ENCODE measurements at regions not wholly inside any gene's neighbourhood (a gene's known extent, or its start where the extent isn't known, plus 50 kb on each side); places are given as distances from the start of the nearest gene placed in this dataset.

DNA sequence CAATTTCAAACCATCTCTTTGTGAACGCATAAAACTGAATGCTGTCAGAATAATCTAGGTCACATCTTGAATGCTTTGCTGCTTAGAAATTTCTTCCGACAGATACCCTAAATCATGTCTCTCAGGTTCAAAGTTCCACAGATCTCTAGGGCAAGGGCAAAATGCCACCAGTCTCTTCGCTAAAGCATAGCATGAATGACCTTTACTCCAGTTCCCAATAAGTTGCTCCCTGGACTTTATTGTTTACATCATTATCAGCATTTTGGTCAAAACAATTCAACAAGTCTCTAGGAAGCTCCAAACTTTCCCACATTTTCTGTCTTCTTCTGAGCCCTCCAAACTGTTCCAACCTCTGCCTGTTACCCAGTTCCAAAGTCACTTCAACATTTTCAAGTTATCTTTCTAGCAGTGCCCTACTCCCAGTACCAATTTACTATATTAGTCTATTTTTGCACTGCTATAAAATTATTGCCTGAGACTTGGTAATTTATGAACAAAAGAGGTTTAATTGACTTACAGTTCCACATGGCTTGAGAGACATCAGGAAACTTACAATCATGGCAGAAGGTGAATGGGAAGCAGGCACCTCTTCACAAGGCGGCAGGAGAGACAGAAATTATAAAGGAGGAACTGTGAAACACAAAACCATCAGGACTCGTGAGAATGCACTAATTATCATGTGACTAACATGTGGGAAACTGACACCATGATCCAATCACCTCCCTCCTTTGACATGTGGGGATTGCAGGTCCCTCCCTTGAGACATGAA, 77.0 kb downstream of the SPRY2 start:
- TF ChIP-seq, protein P1, sequence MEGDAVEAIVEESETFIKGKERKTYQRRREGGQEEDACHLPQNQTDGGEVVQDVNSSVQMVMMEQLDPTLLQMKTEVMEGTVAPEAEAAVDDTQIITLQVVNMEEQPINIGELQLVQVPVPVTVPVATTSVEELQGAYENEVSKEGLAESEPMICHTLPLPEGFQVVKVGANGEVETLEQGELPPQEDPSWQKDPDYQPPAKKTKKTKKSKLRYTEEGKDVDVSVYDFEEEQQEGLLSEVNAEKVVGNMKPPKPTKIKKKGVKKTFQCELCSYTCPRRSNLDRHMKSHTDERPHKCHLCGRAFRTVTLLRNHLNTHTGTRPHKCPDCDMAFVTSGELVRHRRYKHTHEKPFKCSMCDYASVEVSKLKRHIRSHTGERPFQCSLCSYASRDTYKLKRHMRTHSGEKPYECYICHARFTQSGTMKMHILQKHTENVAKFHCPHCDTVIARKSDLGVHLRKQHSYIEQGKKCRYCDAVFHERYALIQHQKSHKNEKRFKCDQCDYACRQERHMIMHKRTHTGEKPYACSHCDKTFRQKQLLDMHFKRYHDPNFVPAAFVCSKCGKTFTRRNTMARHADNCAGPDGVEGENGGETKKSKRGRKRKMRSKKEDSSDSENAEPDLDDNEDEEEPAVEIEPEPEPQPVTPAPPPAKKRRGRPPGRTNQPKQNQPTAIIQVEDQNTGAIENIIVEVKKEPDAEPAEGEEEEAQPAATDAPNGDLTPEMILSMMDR (IDR thresholded peaks at IDR 0.05; ENCODE audit: control insufficient read depth, extremely low read depth, insufficient read depth), result no peak
- no peak overlapping the region for H3K4me3 ChIP-seq (ENCODE audit: low read depth, low read length)
- no peak for DNase-seq (ENCODE audit: low read depth)

DNA sequence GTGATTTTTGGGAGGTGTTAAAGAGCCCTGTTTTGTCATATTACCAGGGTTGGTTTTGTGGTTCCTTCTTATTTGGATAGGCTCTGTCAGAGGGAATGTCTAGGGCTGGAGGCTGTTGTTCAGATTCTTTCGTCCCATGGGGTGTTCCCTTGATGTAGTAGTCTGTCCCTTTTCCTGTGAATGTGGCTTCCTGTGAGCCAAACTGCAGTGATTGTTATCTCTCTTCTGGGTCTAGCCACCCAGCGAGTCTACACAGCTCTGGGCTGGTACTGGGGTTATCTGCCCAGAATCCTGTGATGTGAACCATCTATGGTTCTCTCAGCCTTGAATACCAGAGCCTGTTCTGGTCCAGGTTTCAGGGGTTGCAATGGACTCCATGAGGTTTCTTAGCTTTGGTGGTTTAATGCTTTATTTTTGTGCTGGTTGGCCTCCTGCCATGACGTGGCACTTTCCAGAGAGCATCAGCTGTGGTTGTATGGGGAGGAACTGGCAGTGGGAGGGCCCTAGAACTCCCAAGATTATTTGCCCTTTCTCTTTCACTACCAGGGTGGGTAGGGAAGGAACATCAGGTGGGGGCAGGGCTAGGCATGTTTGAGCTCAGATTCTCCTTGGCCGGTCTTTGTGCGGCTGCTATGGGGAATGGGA, 78.8 kb downstream of the SPRY2 start:
- TF ChIP-seq, protein P1 (IDR thresholded peaks at IDR 0.05; ENCODE audit: control insufficient read depth, extremely low read depth, insufficient read depth), result no peak
- DNase-seq (ENCODE audit: low read depth), result no peak
- H3K4me3 ChIP-seq (ENCODE audit: low read depth, low read length), result no peak overlapping the region

DNA sequence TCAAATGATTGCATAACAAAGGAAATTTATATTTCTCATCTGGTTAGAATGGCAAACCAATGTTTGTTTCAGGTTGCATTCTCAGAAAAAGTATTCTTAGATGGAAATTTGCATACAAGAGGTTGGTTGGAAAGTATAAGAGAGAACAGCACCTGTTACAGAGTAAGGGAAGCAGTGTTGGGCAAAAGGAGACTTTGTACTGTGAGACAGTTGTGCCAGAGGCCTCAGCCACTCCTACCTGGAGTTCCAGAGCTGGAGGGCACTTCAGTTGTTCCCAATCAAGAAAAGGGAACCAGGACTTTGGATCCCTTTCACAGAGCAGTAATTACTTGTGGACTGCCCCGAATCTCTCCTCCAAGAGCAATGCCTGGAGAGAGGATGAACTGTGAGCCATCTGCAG, 81.8 kb downstream of the SPRY2 start:
- DNase-seq (ENCODE audit: low read depth), result no peak
- H3K4me3 ChIP-seq (ENCODE audit: low read depth, low read length), result no peak overlapping the region
- TF ChIP-seq, protein P1 (IDR thresholded peaks at IDR 0.05; ENCODE audit: control insufficient read depth, extremely low read depth, insufficient read depth), result no peak

DNA sequence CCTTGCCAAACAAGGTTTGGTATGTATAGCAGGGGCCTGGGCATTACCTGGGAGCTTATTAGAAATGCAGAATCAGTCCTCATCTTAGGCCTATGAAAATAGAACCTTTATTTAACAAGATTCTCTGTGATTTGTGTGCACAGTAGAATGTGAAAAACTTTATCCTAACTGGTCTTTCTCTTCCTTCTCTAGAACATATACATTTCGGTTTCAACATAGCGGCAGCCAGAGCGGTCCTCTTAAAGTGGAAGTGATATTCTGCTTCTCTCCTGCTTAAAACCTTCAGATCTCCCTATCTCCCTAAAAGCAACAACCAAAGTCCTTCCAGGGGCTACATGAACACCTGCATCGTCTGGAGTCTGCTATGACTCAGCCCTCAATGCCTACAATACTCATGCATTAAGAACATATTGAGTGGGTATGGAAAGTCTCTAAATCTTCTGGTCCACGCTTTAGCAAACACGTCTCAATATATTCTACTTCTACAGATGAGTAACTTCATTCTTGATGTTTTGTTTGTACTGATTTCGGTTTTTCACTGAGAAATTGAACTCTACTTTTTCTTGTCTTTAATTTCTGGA, 84.5 kb downstream of the SPRY2 start:
- DNase-seq (ENCODE audit: low read depth), result no peak
- no peak overlapping the region for H3K4me3 ChIP-seq (ENCODE audit: low read depth, low read length)
- TF ChIP-seq, protein P1 (IDR thresholded peaks at IDR 0.05; ENCODE audit: control insufficient read depth, extremely low read depth, insufficient read depth), result no peak

DNA sequence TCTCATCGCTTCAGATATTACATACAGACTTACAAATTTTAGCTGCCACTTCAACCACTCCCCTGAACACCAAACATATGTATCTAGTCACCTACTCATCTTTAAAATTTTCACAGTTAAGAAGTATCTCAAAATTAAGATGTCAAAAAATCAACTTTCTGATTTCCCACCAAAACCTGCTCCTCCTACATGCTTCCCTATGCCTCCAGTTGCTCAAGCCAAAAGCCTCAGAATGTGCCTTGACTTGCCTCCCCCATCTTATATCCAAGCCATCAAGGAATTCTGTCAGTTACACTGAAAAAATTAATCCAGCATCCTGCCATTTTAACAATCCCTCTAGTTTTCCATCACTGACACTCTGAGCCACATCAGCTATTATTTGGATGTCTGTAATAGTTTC, 85.0 kb downstream of the SPRY2 start:
- no peak for DNase-seq (ENCODE audit: low read depth)
- TF ChIP-seq, protein P1 (IDR thresholded peaks at IDR 0.05; ENCODE audit: control insufficient read depth, extremely low read depth, insufficient read depth), result no peak
- H3K4me3 ChIP-seq (ENCODE audit: low read depth, low read length), result no peak overlapping the region

DNA sequence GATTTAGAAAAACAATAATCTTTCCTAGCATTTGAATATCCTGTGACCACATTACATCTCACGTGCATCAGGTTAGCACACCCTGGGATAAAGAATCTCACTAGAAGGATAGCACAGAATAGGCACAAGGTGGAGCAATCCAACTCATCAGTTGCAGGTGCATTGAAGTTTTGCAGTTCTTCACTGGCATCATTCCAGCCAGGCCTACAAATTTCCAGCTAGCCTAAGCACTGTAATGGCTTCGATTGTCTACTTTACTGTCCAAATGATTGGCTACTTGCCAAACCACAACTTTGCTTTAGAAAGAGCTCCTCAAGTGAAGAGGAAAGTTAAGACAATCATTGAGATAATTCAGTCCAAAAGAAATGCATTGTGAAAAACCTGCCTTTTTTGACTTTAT, 89.5 kb downstream of the SPRY2 start:
- TF ChIP-seq, protein P1 (IDR thresholded peaks at IDR 0.05; ENCODE audit: control insufficient read depth, extremely low read depth, insufficient read depth), result no peak
- H3K4me3 ChIP-seq (ENCODE audit: low read depth, low read length), result no peak overlapping the region
- no peak for DNase-seq (ENCODE audit: low read depth)

All from LNCaP clone FGC (cell line).